Stimulated activated naive CD8-positive, alpha-beta T cell treated with anti-CD3 and anti-CD28 coated beads, Interleukin-15, Interleukin-2, amounts not matched to agents 100 ng/mL and 50 ng/mL, for 24 hours (primary cell): ENCODE measurements at regions not wholly inside any gene's neighbourhood (a gene's known extent, or its start where the extent isn't known, plus 50 kb on each side); places are given as distances from the start of the nearest gene placed in this dataset.
A peak's percentile ranks its signal among the peaks of the same experiment; 100 is the strongest.
"Not testable (repeated sequence)": the region's sequence is repeated elsewhere in the genome, so short reads cannot be mapped to it uniquely, and the experiment has no call there.

Experiments used
- H3K27ac Mint-ChIP-seq: one replicate; pipeline ENCODE4 v1.8.0; 2021; ENCODE audit warnings: mild to moderate bottlenecking, mixed read lengths
- H3K27me3 Mint-ChIP-seq: one replicate; pipeline ENCODE4 v1.8.0; 2021; ENCODE audit warnings: mixed read lengths
- H3K36me3 Mint-ChIP-seq: one replicate; pipeline ENCODE4 v1.8.0; 2021; ENCODE audit warnings: low read depth, mixed read lengths
- H3K4me1 Mint-ChIP-seq: one replicate; pipeline ENCODE4 v1.8.0; 2021; ENCODE audit warnings: low read depth, mixed read lengths
- H3K4me3 Mint-ChIP-seq: one replicate; pipeline ENCODE4 v1.8.0; 2021; ENCODE audit warnings: mild to moderate bottlenecking, mixed read lengths
- H3K9me3 Mint-ChIP-seq: one replicate; pipeline ENCODE4 v1.8.0; 2021; ENCODE audit warnings: mixed read lengths

- H3K4me1 Mint-ChIP-seq = peaks cover 13% of the 10 kb centered on the region
- no peak overlapping the region for H3K4me3 Mint-ChIP-seq
- no peaks in the 10 kb centered on the region for H3K27me3 Mint-ChIP-seq
- no peak overlapping the region for H3K27ac Mint-ChIP-seq
- no peaks in the 10 kb centered on the region for H3K9me3 Mint-ChIP-seq
- H3K36me3 Mint-ChIP-seq = no peaks in the 10 kb centered on the region
These were observed 71.1 kb upstream of the CCND2 start for GRCh38 chr12:4202487-4202886.

- Mint-ChIP-seq H3K27me3 (no peaks in the 10 kb centered on the region), H3K27ac (no peak overlapping the region), H3K36me3 (no peaks in the 10 kb centered on the region), H3K9me3 (no peaks in the 10 kb centered on the region), H3K4me3 (no peak overlapping the region), H3K4me1 (peaks cover 13% of the 10 kb centered on the region)
These were observed 72.0 kb upstream of the CCND2 start for GRCh38 chr12:4201333-4202100.

GRCh38 chr12:4197922-4198763 lies 75.4 kb upstream of the CCND2 start:
- Mint-ChIP-seq H3K36me3 (no peaks in the 10 kb centered on the region), H3K9me3 (no peaks in the 10 kb centered on the region), H3K4me1 (peaks cover 13% of the 10 kb centered on the region), H3K27ac (no peak overlapping the region), H3K27me3 (no peaks in the 10 kb centered on the region), H3K4me3 (no peak overlapping the region)

- no peaks in the 10 kb centered on the region for H3K27me3 Mint-ChIP-seq
- H3K9me3 Mint-ChIP-seq = no peaks in the 10 kb centered on the region
- H3K4me1 Mint-ChIP-seq = peaks cover 1% of the 10 kb centered on the region
- no peak overlapping the region for H3K4me3 Mint-ChIP-seq
- no peaks in the 10 kb centered on the region for H3K36me3 Mint-ChIP-seq
- H3K27ac Mint-ChIP-seq = no peak overlapping the region
These were observed 76.6 kb upstream of the CCND2 start for GRCh38 chr12:4196805-4197420.

GRCh38 chr12:4194668-4195067 lies 78.9 kb upstream of the CCND2 start:
- H3K4me1 Mint-ChIP-seq = no peaks in the 10 kb centered on the region
- no peak overlapping the region for H3K27ac Mint-ChIP-seq
- H3K36me3 Mint-ChIP-seq = no peaks in the 10 kb centered on the region
- H3K9me3 Mint-ChIP-seq = no peaks in the 10 kb centered on the region
- H3K4me3 Mint-ChIP-seq = no peak overlapping the region
- H3K27me3 Mint-ChIP-seq = no peaks in the 10 kb centered on the region

GRCh38 chr12:4193821-4194220 lies 79.7 kb upstream of the CCND2 start:
- no peaks in the 10 kb centered on the region for H3K36me3 Mint-ChIP-seq
- H3K4me3 Mint-ChIP-seq = no peak overlapping the region
- no peaks in the 10 kb centered on the region for H3K27me3 Mint-ChIP-seq
- no peaks in the 10 kb centered on the region for H3K4me1 Mint-ChIP-seq
- H3K27ac Mint-ChIP-seq = no peak overlapping the region
- no peaks in the 10 kb centered on the region for H3K9me3 Mint-ChIP-seq

GRCh38 chr12:4191642-4192041 lies 81.9 kb upstream of the CCND2 start:
- Mint-ChIP-seq H3K9me3 (no peaks in the 10 kb centered on the region), H3K36me3 (no peaks in the 10 kb centered on the region), H3K4me1 (no peaks in the 10 kb centered on the region), H3K4me3 (no peak overlapping the region), H3K27ac (no peak overlapping the region), H3K27me3 (no peaks in the 10 kb centered on the region)

GRCh38 chr12:4191149-4191548 lies 82.4 kb upstream of the CCND2 start:
- H3K27ac Mint-ChIP-seq = no peak overlapping the region
- no peak overlapping the region for H3K4me3 Mint-ChIP-seq
- no peaks in the 10 kb centered on the region for H3K9me3 Mint-ChIP-seq
- H3K27me3 Mint-ChIP-seq = no peaks in the 10 kb centered on the region
- H3K4me1 Mint-ChIP-seq = no peaks in the 10 kb centered on the region
- no peaks in the 10 kb centered on the region for H3K36me3 Mint-ChIP-seq

- no peak overlapping the region for H3K4me3 Mint-ChIP-seq
- no peaks in the 10 kb centered on the region for H3K4me1 Mint-ChIP-seq
- H3K27me3 Mint-ChIP-seq = no peaks in the 10 kb centered on the region
- H3K9me3 Mint-ChIP-seq = no peaks in the 10 kb centered on the region
- H3K36me3 Mint-ChIP-seq = no peaks in the 10 kb centered on the region
- no peak overlapping the region for H3K27ac Mint-ChIP-seq
These were observed 83.0 kb upstream of the CCND2 start for GRCh38 chr12:4190366-4191063.

- H3K27me3 Mint-ChIP-seq = no peaks in the 10 kb centered on the region
- H3K27ac Mint-ChIP-seq = no peak overlapping the region
- H3K4me3 Mint-ChIP-seq = no peak overlapping the region
- H3K9me3 Mint-ChIP-seq = no peaks in the 10 kb centered on the region
- no peaks in the 10 kb centered on the region for H3K4me1 Mint-ChIP-seq
- H3K36me3 Mint-ChIP-seq = no peaks in the 10 kb centered on the region
These were observed 83.8 kb upstream of the CCND2 start for GRCh38 chr12:4189721-4190120.

- Mint-ChIP-seq H3K4me1 (no peaks in the 10 kb centered on the region), H3K36me3 (no peaks in the 10 kb centered on the region), H3K27me3 (no peaks in the 10 kb centered on the region), H3K9me3 (peaks cover 2% of the 10 kb centered on the region), H3K27ac (no peak overlapping the region), H3K4me3 (no peak overlapping the region)
These were observed 85.6 kb upstream of the CCND2 start for GRCh38 chr12:4187916-4188315.

GRCh38 chr12:4187315-4187714 lies 86.2 kb upstream of the CCND2 start:
- not testable (repeated sequence) for H3K4me1 Mint-ChIP-seq, H3K27ac Mint-ChIP-seq, H3K36me3 Mint-ChIP-seq, H3K27me3 Mint-ChIP-seq, H3K9me3 Mint-ChIP-seq, H3K4me3 Mint-ChIP-seq

- Mint-ChIP-seq H3K4me3 (peak overlapping the region; percentile 60), H3K27ac (peak overlapping the region; percentile 86), H3K36me3 (no peaks in the 10 kb centered on the region), H3K27me3 (no peaks in the 10 kb centered on the region), H3K4me1 (peaks cover 22% of the 10 kb centered on the region), H3K9me3 (peaks cover 16% of the 10 kb centered on the region)
These were observed 95.0 kb upstream of the CCND2 start for GRCh38 chr12:4178424-4179170.

- H3K27ac Mint-ChIP-seq = no peak overlapping the region
- H3K9me3 Mint-ChIP-seq = peaks cover 10% of the 10 kb centered on the region
- peaks cover 22% of the 10 kb centered on the region for H3K4me1 Mint-ChIP-seq
- no peaks in the 10 kb centered on the region for H3K36me3 Mint-ChIP-seq
- H3K27me3 Mint-ChIP-seq = no peaks in the 10 kb centered on the region
- no peak overlapping the region for H3K4me3 Mint-ChIP-seq
These were observed 96.3 kb upstream of the CCND2 start for GRCh38 chr12:4177262-4177661.
